Fibroblast of skin of abdomen (primary cell): ENCODE measurements at regions not wholly inside any gene's neighbourhood (a gene's known extent, or its start where the extent isn't known, plus 50 kb on each side); places are given as distances from the start of the nearest gene placed in this dataset.
"Not testable (repeated sequence)": the region's sequence is repeated elsewhere in the genome, so short reads cannot be mapped to it uniquely, and the experiment has no call there.

Experiments
- DNase-seq: peaks from one replicate; pipeline ENCODE4 v3.0.0-alpha.2; 2013

DNA sequence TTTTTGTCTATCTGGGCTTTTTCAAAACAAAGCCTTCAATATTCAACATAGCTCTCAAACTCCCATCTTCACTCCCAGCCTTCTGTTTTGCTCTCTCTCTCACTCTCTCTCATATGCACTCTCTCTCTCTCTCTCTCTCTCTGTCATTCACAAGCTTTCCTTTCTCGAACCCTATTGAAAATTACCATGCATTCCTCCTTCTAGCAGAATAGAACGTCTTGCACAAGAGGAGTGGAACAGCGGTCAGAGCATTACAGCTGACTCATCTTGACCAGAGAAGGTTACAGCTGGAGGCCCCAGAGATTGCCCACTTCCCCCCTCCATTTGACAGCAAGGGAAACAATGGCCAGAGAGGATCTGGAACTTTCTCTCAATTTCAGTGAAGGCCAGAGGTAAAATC is 51.0 kb upstream of the LIFR start:
- peak; percentile 77 for DNase-seq

- DNase-seq: peak; percentile 37
Observed at GRCh38 chr5:38607930-38608564, 51.6 kb upstream of the LIFR start.

DNA sequence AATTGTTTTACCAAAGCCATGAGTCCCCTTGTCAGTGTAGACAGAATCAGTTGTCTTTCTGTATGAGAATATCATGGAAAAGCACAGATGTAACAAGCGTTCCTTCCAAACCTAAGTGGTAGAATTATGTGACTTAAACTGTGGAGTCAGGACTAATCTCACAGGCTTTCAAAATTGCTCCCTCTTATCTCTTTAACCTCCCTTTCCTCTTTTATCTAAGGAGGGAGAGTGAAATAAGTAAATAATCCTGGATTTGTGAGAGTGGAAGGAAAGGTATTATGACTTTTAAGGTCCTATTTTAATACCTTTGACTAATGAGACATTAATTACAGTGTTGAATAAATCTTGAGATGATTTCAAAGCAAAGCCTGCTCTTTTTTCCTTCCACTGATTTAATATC is 52.4 kb upstream of the LIFR start:
- DNase-seq: no peak

GRCh38 chr5:38612851-38613250 is 56.4 kb upstream of the LIFR start:
- no peak for DNase-seq

DNA sequence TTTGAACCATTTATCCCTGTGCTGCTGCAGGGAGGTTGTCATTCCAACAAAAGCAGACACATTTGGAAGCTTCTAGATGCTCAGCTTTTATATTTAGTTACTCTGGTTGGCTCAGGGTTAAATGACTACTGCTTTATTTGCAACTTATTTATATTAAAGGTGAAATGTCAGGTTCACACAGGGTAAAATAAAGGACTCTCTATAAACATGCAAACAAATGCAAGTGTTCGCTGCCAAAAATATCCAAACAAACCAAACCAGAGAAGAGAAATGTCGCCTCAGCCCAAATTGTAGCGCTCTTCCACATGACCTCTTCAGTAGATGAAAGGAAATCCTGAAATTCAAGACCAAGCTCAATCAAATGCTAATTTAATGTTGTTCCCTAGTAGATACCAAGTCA is 57.0 kb upstream of the LIFR start:
- no peak for DNase-seq

GRCh38 chr5:38613992-38614836 is 57.8 kb upstream of the LIFR start:
- no peak for DNase-seq

DNA sequence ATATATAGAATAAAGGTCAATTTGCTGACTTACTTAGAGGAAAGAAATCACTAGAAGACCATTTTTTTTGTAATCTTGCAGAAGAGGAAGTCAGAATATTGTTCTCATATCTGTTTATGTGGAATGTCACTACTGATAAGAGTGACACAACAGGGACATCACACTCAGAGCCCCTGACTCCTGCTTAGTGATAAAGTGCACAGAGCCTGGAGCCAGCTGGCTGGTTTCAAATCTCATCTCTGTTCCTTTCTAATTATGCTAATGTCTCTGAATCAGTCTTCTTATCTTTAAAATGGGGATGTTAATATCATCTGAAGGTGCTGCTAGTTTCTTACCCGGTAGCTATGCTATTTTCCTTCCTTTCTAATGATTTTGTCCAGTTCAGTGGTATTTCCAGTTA is 58.6 kb upstream of the LIFR start:
- no peak for DNase-seq

GRCh38 chr5:38615981-38616451 is 59.6 kb upstream of the LIFR start:
- peak; percentile 92 for DNase-seq

- DNase-seq: no peak
Observed at GRCh38 chr5:38618154-38618553, 61.7 kb upstream of the LIFR start.

GRCh38 chr5:38621331-38621730 is 64.9 kb upstream of the LIFR start:
- DNase-seq: no peak

DNA sequence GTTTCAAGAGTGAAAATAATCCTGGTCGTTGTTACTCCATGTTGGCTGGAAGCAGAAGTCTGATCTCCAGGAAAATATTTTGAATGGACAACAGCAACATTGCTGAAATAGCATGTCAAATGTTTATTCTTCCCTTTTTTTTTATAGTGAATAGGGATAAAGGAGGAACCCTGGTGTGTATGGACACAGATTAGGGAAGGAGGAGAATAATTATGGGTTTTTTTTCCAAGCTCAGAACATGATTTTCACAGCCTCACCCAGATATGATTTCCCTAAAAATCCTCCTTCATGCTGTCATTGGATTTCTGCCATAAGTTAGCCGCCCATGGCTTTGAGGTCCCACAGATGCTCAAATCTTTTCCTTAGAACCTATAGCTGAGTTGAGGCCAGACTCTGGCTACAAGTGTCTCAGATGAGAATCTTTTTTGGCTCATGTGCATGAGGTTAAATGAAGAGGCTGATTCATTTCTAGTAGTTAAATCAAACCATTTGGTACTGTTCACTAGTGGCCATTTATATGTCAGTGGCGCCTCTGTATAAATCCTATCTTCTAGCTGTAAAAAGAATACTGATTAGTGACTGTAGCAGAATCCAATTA is 65.5 kb upstream of the LIFR start:
- DNase-seq: peak; percentile 52

GRCh38 chr5:38622723-38623129 is 66.3 kb upstream of the LIFR start:
- no peak for DNase-seq

GRCh38 chr5:38624541-38624940 is 68.1 kb upstream of the LIFR start:
- not testable (repeated sequence) for DNase-seq

DNA sequence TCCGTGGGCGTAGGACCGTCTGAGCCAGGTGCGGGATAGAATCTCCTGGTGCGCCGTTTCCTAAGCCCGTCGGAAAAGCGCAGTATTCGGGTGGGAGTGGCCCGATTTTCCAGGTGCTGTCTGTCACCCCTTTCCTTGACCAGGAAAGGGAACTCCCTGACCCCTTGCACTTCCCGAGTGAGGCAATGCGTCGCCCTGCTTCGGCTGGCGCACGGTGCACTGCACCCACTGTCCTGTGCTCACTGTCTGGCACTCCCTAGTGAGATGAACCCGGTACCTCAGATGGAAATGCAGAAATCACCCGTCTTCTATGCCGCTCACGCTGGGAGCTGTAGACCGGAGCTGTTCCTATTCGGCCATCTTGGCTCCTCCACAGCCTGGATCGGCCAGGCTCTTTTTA is 74.9 kb upstream of the LIFR start:
- DNase-seq: not testable (repeated sequence)

DNA sequence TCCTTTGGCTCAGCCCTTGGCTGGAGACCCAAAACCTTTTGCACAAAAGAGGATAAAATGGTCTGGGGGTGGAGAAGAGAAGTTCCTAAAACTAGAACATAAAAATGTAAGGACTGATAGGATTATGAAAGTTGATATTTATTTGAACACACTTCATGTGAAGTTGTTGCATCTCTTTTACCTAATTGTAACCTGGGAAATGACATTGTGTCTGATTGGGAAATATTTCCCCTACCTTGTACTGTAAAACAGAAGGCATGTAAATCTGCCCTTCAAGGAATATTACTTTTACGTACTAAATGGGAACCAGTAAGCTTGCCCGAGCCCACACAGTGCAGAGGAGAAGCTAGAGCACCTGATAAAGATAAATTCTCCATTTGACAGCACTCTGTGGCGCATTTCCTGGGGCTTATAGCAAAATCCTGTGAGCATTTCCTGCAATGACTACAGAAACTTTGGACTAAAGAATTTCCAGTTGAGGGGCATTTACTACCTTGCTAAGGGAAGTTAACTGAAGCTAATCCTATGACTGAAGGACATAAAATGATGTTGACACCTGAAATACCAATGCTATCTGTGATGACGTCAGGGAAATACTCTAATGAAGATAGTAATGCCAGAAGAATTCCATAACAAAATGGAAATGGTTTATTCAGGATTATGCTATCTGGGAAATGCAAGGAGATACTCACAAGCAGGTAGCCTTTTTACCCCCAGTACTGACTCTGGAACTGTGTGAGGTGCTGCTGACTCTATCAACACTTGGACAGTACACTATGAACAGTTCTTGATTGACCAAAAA is 78.3 kb upstream of the LIFR start:
- DNase-seq: no peak

- DNase-seq: no peak
Observed at GRCh38 chr5:38636626-38637025, 80.2 kb upstream of the LIFR start.

GRCh38 chr5:38638656-38639055 is 82.2 kb upstream of the LIFR start:
- DNase-seq: no peak

DNA sequence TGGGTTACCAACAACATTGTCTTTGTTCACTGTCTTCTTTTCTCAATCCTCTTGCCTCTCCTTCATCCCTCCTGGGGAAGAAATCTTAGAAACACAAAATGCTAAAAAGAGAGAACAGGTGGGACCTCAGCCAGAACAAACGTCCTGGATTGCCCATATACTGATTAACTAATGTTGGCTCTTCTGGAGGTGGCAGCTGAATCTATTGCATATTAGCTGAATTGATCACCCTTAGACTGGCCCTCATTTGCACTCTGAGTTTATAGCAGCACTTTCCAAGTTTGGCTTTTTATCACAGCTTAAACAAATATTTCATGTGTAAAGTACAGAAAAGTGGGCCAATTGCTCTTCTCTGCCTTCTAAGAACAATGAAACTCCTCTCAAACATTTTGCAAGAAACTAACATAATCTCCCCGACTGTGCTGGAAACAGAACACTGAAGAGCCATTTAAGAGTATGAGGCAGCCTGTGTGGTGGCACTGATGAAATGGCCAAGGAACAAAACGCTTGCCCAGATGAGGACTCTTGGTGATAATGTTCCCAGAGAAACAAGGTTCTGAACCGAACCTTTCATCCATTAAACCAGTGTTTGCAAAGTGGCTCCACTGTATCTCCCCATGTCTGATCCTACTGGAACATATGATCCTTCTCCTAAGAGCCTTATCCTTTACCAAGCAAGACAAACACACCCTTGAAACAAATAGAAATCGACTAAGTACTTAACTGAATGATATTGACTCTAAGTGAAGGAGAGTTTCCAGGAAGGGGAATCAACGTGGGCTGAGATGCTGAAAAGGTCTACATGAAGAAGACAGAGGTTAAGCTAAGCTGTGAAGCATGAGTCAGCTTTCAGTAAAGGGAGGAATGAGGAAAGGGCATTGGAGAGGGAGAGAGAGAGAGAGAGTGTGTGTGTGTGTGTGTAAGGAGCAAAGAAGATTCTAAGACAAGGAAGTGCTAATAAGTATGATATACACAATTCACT is 83.2 kb upstream of the LIFR start:
- DNase-seq: peak; percentile 31

DNA sequence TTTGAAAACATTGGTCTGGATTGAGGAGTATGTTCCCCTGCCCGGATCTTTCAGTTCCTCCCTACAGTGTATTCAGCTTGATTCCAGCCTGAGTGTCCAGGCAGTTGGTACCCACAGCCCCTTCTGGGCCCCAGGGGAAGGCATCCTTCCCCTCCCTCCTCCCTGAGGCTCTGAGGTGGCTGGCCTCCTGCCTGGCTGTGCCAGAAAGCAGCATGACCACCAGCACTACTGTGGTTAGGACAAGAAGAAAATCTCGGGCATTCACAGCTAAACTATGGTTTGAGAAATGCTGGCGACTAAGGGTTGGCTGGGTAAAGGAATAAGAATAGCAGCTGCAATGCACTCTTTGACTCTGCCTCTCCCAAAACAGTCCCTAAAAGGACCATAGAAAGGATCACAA is 84.6 kb upstream of the LIFR start:
- no peak for DNase-seq

- no peak for DNase-seq
Observed at GRCh38 chr5:38642189-38642911, 85.9 kb upstream of the LIFR start.

DNA sequence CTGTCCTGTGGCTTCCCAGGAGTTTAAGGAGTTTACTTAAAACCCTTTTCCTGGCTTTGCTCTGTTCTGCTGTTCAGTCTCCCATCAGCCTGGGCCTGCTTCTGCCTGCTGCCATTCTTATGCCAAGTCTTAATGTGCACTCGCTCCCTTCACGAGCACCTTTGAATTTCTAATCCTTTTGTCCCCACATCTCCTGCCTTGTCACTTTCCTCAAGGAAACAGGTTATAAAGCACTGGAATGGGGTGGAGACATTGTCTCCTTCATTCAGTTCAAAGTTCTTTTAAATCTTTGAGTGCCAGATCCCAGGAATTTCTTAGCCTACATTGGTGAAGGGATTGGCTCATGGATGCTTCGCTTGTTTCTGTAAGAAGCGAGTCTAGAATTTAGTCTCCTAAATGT is 87.2 kb upstream of the LIFR start:
- no peak for DNase-seq
